Dedifferentiated amniotic fluid mesenchymal stem cell (primary cell): ENCODE measurements at regions not wholly inside any gene's neighbourhood (a gene's known extent, or its start where the extent isn't known, plus 50 kb on each side); places are given as distances from the start of the nearest gene placed in this dataset.

Experiments
- DNase-seq: peaks from one replicate; pipeline ENCODE4 v3.0.0-alpha.2; 2016; ENCODE audit errors: extremely low spot score

- DNase-seq, result no peak
Observed at GRCh38 chr16:5603836-5604235, 506.2 kb upstream of the EEF2KMT start.

GRCh38 chr16:5601957-5602356, 504.4 kb upstream of the EEF2KMT start:
- no peak for DNase-seq

GRCh38 chr16:5598793-5599192, 501.2 kb upstream of the EEF2KMT start:
- no peak for DNase-seq

GRCh38 chr16:5595849-5596248, 498.3 kb upstream of the EEF2KMT start:
- DNase-seq, result no peak

- no peak for DNase-seq
Observed at GRCh38 chr16:5590416-5590815, 492.8 kb upstream of the EEF2KMT start.

- DNase-seq, result no peak
Observed at GRCh38 chr16:5589812-5590373, 492.3 kb upstream of the EEF2KMT start.

- no peak for DNase-seq
Observed at GRCh38 chr16:5584109-5584508, 486.5 kb upstream of the EEF2KMT start.

GRCh38 chr16:5582529-5582928, 484.9 kb upstream of the EEF2KMT start:
- DNase-seq, result no peak

GRCh38 chr16:5581908-5582307, 484.3 kb upstream of the EEF2KMT start:
- DNase-seq, result no peak

GRCh38 chr16:5581428-5581827, 483.8 kb upstream of the EEF2KMT start:
- DNase-seq, result no peak

GRCh38 chr16:5580772-5581171, 483.2 kb upstream of the EEF2KMT start:
- DNase-seq, result no peak

GRCh38 chr16:5580296-5580695, 482.7 kb upstream of the EEF2KMT start:
- no peak for DNase-seq

GRCh38 chr16:5578980-5579379, 481.4 kb upstream of the EEF2KMT start:
- DNase-seq, result no peak

- DNase-seq, result no peak
Observed at GRCh38 chr16:5577463-5577862, 479.9 kb upstream of the EEF2KMT start.

GRCh38 chr16:5575646-5576245, 478.2 kb upstream of the EEF2KMT start:
- no peak for DNase-seq

GRCh38 chr16:5575121-5575520, 477.5 kb upstream of the EEF2KMT start:
- DNase-seq, result no peak

GRCh38 chr16:5572056-5572455, 474.5 kb upstream of the EEF2KMT start:
- DNase-seq, result no peak

GRCh38 chr16:5571446-5571845, 473.9 kb upstream of the EEF2KMT start:
- no peak for DNase-seq

GRCh38 chr16:5561800-5562199, 464.2 kb upstream of the EEF2KMT start:
- no peak for DNase-seq

- DNase-seq, result no peak
Observed at GRCh38 chr16:5560084-5560483, 462.5 kb upstream of the EEF2KMT start.

GRCh38 chr16:5557966-5558365, 460.4 kb upstream of the EEF2KMT start:
- no peak for DNase-seq

- no peak for DNase-seq
Observed at GRCh38 chr16:5557448-5557847, 459.9 kb upstream of the EEF2KMT start.

GRCh38 chr16:5556158-5556810, 458.7 kb upstream of the EEF2KMT start:
- DNase-seq, result no peak

GRCh38 chr16:5551909-5552308, 454.3 kb upstream of the EEF2KMT start:
- no peak for DNase-seq
